Panc1 (cell line): ENCODE measurements at regions not wholly inside any gene's neighbourhood (a gene's known extent, or its start where the extent isn't known, plus 50 kb on each side); places are given as distances from the start of the nearest gene placed in this dataset.

Experiments used
- ATAC-seq: fragments of 200-7000 bp; cut with Tn5 transposase; 2 replicates; pipeline ENCODE4 v1.9.1; 2020; ENCODE audit warnings: mild to moderate bottlenecking, moderate library complexity
- BruUV-seq: library from RNA; stranded (reverse); fragments of 400-500 nt; replicated peaks from 2 replicates; lab custom pipeline; 2021; lab: Mats Ljungman, UMichigan
- CTCF ChIA-PET: fragments of 300-600 bp; sonication (Branson Sonifier 250); formaldehyde crosslinking; loops from one replicate; lab custom pipeline; 2022; ENCODE audit warnings: antibody characterized with exemption; lab: Charles Lee
- POLR2A ChIA-PET: fragments of 300-600 bp; sonication (Branson Sonifier 250); formaldehyde crosslinking; loops from one replicate; lab custom pipeline; 2022; ENCODE audit warnings: antibody characterized with exemption; lab: Charles Lee
- DNase-seq: peaks from one replicate; pipeline ENCODE4 v3.0.0-alpha.2; 2010; ENCODE audit warnings: low read depth, low spot score
- H3K27ac ChIP-seq: 2 replicates; pipeline ENCODE4 v1.5.1; 2011; ENCODE audit warnings: mild to moderate bottlenecking, low read length, inconsistent platforms
- H3K27me3 ChIP-seq: fragments of 200-500 bp; sonication (Bioruptor generic); 2 replicates; pipeline ENCODE4 v1.6.0; 2014; ENCODE audit warnings: low read length, inconsistent platforms; ENCODE audit not compliant: control insufficient read depth, insufficient read depth
- H3K36me3 ChIP-seq: fragments of 200-500 bp; sonication (Bioruptor generic); 2 replicates; pipeline ENCODE4 v1.5.1; 2014; ENCODE audit warnings: inconsistent platforms, mild to moderate bottlenecking, low read length, moderate library complexity; ENCODE audit not compliant: control insufficient read depth, insufficient read depth
- H3K4me1 ChIP-seq: 2 replicates; pipeline ENCODE4 v1.5.1; 2011; ENCODE audit warnings: inconsistent platforms, mild to moderate bottlenecking, low read length, moderate library complexity; ENCODE audit not compliant: control insufficient read depth, insufficient read depth
- H3K4me3 ChIP-seq, 2 experiments: 2 replicates each; pipeline ENCODE4 v1.5.1; 2011 to 2012; ENCODE audit warnings: low read depth in 2 of 2, low read length in 2 of 2, mild to moderate bottlenecking in 2 of 2, inconsistent platforms in 1 of 2, moderate library complexity in 1 of 2
- H3K9me3 ChIP-seq: fragments of 200-500 bp; sonication (Bioruptor generic); 2 replicates; pipeline ENCODE4 v1.5.1; 2014; ENCODE audit warnings: low read depth, mild to moderate bottlenecking, inconsistent platforms, low read length, moderate library complexity; ENCODE audit not compliant: control insufficient read depth, insufficient read depth
- POLR2AphosphoS5 ChIP-seq: IDR thresholded peaks from 2 replicates; pipeline ENCODE4 v1.6.1; 2012; ENCODE audit warnings: mild to moderate bottlenecking, low read depth, low read length, moderate library complexity
- REST ChIP-seq, 2 experiments: IDR thresholded peaks; 2 replicates each; pipeline ENCODE4 v1.6.1; 2011 to 2012; ENCODE audit warnings: low read depth in 2 of 2, control low read depth in 1 of 2, low read length in 1 of 2, mild to moderate bottlenecking in 1 of 2, moderate library complexity in 1 of 2; ENCODE audit not compliant: insufficient read depth in 1 of 2
- SIN3A ChIP-seq: IDR thresholded peaks from 2 replicates; pipeline ENCODE4 v1.6.1; 2012; ENCODE audit warnings: low read depth, mild to moderate bottlenecking, low read length, moderate library complexity, borderline replicate concordance; ENCODE audit not compliant: insufficient read depth
- TCF7L2 ChIP-seq: IDR thresholded peaks from 2 replicates; pipeline ENCODE4 v1.6.1; 2011; ENCODE audit warnings: mild to moderate bottlenecking, low read depth, low read length, inconsistent platforms
- in situ Hi-C: cut with HindIII; loops from 2 replicates; pipeline ENCODE4 v1.10.0; 2016; ENCODE audit warnings: low sequenced_read_pairs, low pct_unique_long_range_greater_than_20kb
- intact Hi-C: fragments of 100-400 bp; cut with micrococcal nuclease; formaldehyde crosslinking; loops from one replicate; pipeline ENCODE4 v1.10.0; 2022; ENCODE audit not compliant: unreplicated experiment
- TF ChIP-seq, protein P1 (sequence below): fragments of 450-650 bp; IDR thresholded peaks from 2 replicates; pipeline ENCODE4 v1.5.1; 2017; ENCODE audit warnings: mild to moderate bottlenecking

DNA sequence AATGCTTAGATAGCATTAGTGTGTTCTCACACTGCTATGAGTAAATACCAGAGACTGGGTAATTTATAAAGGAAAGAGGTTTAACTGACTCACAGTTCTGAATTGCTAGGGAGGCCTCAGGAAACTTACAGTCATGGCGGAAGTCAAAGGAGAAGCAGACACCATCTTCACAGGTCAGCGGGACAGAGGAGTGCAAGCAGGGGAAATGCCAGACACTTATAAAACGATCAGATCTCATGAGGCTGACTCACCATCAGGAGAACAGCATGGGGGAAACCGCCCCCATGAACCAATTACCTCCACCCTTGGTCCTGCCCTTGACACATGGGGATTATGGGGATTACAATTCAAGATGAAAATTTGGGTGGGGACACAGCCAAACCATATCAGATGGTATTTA lies 381.5 kb upstream of the DPPA4 start:
- Histone ChIP-seq H3K4me3 (no peak overlapping the region), H3K9me3 (no peaks in the 10 kb centered on the region), H3K36me3 (no peaks in the 10 kb centered on the region), H3K27me3 (no peaks in the 10 kb centered on the region), H3K27ac (no peak overlapping the region), H3K4me1 (no peaks in the 10 kb centered on the region)
- TF ChIP-seq TCF7L2 (no peak), REST (IDR thresholded peaks at IDR 0.05; ENCODE audit: insufficient read depth in 1 of 2, low read depth in 2 of 2, low read length in 1 of 2) (no peak)
- POLR2A ChIA-PET: no interaction called here
- DNase-seq (no peak), ATAC-seq (no peak)
- no TSS peak for BruUV-seq
- CTCF ChIA-PET: no interaction called here
- intact Hi-C loops (no loop called here), in situ Hi-C loops (no loop called here)

GRCh38 chr3:109728861-109729494 lies 391.6 kb upstream of the DPPA4 start:
- in situ Hi-C loops (no loop called here), intact Hi-C loops (no loop called here)
- TF ChIP-seq POLR2AphosphoS5 (no peak), REST (IDR thresholded peaks at IDR 0.05; ENCODE audit: insufficient read depth in 1 of 2, low read depth in 2 of 2, low read length in 1 of 2) (no peak), TCF7L2 (no peak), SIN3A (no peak)
- TF ChIP-seq, protein P1, sequence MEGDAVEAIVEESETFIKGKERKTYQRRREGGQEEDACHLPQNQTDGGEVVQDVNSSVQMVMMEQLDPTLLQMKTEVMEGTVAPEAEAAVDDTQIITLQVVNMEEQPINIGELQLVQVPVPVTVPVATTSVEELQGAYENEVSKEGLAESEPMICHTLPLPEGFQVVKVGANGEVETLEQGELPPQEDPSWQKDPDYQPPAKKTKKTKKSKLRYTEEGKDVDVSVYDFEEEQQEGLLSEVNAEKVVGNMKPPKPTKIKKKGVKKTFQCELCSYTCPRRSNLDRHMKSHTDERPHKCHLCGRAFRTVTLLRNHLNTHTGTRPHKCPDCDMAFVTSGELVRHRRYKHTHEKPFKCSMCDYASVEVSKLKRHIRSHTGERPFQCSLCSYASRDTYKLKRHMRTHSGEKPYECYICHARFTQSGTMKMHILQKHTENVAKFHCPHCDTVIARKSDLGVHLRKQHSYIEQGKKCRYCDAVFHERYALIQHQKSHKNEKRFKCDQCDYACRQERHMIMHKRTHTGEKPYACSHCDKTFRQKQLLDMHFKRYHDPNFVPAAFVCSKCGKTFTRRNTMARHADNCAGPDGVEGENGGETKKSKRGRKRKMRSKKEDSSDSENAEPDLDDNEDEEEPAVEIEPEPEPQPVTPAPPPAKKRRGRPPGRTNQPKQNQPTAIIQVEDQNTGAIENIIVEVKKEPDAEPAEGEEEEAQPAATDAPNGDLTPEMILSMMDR: no peak
- DNase-seq (no peak), ATAC-seq (no peak)
- Histone ChIP-seq H3K4me3 (no peak overlapping the region), H3K4me1 (no peaks in the 10 kb centered on the region), H3K27ac (no peak overlapping the region), H3K27me3 (no peaks in the 10 kb centered on the region), H3K36me3 (no peaks in the 10 kb centered on the region), H3K9me3 (no peaks in the 10 kb centered on the region)
- ChIA-PET CTCF (interaction anchor here (0.6 kb wide), 1 partner anchor 235 kb away, joined by 12 read pairs; no protein-coding TSS in a partner anchor), POLR2A (interaction anchor here (0.6 kb wide), 1 partner anchor 869 kb away, joined by 5 read pairs; no protein-coding TSS in a partner anchor)
- no TSS peak for BruUV-seq
